Inferior parietal cortex (tissue), 1 donor: ENCODE measurements at regions not wholly inside any gene's neighbourhood (a gene's known extent, or its start where the extent isn't known, plus 50 kb on each side); places are given as distances from the start of the nearest gene placed in this dataset.
A peak's percentile ranks its signal among the peaks of the same experiment; 100 is the strongest.

Experiments used
- DNase-seq: peaks from one replicate; pipeline ENCODE4 v3.0.0-alpha.2; 2016; ENCODE audit errors: extremely low spot score

DNA sequence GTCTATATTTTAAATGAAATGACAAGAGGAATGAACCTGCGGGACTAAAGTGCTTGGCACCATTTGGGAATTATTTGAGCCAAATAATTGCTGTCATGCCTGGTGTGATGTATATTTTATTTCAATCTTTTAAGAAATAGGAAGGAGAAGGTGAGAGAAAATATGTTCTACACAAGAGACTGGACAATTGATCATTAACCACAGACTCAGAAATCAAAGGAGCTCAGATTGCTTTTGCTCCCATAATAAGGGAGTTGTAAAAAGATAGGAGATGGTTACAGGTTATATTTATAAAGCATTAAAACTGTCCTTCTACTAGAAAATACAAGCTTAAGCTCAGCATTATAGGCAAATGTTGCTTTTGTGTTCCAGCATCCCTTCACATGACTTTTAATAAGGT lies 515.2 kb upstream of the SULF2 start:
- no peak for DNase-seq

DNA sequence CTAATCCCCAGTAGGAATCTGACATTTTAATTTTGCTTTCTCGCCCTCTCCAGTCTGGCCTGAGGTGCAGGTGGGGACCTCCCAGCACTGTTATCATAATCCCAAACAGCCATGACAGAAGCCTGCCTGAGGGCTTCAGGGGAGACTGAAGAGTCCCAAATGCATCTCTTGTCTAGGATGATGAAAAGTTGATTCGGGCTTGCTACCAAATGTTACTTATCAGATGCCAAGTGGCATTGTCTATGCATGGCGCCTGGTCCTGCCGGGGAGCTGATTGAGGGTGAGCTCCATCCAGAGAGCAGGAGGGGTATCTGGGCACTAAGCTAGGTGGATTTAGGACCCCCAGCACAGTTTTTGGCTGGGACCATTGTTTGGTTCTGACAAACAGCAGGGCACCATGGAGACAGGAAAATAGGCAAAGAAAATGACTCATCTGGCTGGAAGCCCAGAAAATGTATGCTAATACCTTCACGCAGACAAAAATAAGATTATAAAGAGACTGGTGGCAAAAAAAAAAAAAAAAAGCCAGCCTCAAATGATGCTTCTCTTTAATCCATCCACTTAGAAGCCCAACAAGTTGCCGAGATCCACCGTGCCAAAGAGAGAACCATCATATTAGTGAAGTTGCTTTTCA lies 513.7 kb upstream of the SULF2 start:
- peak; percentile 53 for DNase-seq

DNA sequence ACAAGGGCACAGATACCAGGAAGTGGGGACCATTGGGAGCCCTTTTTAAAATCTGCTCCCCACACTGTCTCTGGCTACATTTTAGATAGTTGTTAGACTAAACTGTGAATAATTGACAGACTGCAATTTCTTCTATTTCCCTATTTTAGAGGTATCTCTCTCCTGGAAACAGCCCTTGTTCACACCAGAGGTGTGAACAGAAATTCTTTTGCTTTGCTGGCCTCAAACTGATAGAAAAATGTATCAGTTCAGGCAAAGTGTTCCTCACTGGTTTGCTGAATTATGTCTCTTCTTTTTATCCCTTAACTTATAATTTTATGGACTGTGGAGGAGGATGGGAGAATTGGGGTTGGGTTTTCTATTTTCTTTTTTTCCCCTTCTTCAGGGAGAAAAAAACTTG lies 513.2 kb upstream of the SULF2 start:
- DNase-seq: peak; percentile 34

DNA sequence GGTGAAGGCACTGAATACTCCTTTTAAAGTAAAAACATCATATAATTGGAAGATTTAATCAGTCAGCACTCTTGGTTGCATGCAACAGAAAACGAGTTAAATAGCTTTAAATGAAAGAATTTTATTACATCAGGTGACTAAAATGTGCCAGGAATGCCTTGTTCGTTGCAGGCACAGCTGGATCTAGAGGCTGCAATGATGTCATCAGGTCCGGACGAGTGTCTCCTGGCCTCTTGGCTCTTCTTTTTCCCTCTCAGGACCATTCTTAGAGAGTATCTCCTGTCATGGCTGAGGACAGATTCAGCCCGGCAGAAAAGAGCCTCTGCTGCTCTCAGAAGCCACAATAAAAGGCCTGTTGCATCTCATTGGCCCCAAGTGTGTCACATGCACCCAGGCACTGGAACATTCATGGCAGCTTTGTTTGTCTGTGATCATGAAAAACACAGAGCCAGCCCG lies 510.7 kb upstream of the SULF2 start:
- DNase-seq: peak; percentile 39

DNA sequence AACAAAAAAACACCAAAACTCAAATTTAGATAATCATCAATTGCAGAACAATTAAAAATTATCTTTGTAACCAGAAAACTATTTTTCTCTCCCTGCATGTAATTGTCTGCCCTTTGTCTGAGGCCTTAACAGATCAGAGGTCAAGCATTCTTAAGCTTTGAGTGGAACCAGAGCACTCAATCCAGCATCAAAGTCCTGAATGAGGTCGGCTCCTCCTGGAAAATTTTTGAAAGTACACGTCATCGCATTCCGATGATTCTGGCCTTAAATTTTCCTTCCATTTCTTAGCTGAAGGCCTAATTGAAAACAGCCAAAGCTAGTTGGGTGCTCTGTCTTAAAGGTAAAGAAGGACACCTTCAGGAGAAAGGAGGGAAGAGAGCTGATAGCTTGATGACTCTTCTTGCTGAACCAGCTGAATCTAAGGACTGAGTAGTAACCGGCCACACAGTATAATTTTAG lies 510.2 kb upstream of the SULF2 start:
- DNase-seq: no peak

DNA sequence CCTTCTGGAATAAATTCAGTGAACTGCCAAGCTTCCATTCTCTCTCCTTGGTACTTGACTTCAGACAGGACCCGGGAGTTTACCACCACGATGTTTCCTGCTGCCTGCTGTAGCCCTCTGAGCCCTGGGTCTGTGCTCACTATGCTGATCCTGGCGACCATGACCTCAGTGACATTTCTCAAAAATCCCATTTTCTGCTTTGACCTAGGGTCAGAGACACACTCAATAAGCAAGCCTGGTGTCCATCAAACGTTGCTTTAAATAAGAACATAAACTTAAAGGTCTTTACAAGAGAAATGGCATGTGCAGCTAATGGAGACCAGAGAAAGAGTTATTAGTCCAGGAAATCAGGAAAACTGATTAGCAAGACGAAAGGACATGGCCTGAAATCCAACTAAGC lies 509.7 kb upstream of the SULF2 start:
- DNase-seq: no peak

DNA sequence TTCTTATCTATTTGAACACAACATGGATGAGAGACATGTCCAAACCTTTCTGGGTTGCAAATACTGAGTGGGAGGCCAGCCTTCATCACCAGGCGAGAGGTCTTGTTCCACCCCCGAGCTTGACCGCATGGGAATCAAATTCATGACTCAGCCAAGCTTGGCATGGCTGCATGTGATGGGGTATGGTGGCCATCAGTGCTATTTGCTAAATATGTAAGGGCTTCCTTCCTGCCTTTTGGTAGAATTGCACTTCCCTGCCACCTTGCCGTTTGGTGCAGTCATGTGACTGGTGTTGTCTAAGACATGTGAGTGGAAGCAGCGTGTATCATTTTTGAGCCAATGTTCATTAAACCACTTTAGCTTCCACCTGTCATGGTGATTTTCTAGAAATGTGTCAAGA lies 508.9 kb upstream of the SULF2 start:
- DNase-seq: no peak

DNA sequence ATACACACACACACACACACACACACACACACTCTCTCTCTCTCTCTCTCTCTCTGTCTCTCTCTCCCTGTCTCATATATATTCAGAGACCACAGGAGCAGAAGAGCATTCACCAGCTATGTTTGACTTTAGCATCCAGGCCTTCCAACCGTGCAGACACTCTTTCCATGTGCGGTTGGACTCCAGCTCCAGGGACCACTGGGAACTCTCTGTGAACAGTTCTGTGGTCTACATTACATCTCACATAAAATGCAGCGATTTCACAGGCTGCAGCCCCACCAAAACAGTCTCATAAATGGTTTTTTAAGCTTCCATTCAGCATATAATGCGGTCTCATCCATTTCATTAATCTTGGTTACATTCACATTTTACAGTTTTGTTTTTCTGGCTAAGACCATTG lies 508.4 kb upstream of the SULF2 start:
- no peak for DNase-seq

DNA sequence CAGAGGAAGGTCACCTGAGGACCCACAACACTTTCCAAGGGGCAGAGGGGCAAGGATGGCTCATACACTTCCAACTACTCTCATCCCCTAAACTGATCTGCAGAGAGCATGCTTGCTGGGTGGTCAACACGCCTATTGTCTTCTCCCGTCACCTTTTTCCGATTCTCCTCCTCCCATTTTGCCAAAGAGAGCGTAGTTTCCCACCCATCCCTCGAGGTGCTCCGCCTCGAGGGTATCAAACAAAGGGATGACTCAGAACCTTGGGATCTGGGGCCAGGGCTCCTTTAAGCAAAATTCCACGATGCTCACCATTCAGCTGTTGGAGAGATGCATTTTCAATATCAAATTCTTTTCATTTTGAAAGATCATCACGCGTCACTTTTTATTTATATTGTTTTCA lies 507.5 kb upstream of the SULF2 start:
- no peak for DNase-seq

DNA sequence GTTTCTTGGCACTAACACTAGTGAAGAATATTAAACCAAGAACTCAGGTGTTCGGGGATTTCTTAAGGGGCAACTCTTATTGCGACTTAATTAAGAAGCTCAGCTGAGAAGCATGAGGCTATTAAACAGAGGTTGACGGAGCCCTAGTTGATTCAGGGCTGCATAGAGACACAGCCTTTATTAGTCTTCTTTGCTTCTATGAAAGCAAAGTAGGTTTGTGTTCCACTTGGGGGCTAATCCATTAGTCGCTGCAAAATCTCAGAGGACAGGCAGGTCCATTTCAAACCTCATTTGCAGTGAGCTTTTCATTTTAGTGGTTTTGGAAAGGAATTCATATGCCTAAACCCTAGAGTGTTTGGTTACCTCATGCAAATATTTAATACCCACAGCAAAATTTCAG lies 506.6 kb upstream of the SULF2 start:
- no peak for DNase-seq

DNA sequence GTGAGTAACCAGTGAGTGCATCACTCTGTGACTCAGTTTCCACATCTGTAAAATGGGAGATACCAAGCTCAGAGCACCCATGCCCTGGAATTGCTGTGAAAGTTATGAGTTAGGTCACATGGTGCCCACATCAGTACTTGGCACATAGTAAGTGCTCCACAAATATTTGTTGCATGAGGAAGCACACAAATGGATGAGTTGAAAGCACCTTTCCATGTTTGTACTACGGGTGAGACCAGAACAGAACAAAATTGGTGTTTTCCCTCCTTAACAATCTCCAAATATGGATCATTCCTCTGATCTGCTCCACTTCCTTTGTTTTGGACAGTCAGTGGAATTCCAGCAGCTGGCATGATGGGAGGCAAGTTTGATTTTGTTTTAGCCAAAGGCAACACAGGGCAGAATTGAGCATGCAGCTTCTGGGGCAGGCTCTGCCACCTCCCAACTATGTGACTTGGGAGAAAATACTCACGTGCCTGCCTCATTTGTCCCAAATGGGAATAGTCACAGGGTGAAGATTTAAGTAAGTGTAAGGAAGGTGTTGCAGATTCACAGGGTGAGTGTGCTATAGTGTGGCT lies 503.7 kb upstream of the SULF2 start:
- DNase-seq: no peak

DNA sequence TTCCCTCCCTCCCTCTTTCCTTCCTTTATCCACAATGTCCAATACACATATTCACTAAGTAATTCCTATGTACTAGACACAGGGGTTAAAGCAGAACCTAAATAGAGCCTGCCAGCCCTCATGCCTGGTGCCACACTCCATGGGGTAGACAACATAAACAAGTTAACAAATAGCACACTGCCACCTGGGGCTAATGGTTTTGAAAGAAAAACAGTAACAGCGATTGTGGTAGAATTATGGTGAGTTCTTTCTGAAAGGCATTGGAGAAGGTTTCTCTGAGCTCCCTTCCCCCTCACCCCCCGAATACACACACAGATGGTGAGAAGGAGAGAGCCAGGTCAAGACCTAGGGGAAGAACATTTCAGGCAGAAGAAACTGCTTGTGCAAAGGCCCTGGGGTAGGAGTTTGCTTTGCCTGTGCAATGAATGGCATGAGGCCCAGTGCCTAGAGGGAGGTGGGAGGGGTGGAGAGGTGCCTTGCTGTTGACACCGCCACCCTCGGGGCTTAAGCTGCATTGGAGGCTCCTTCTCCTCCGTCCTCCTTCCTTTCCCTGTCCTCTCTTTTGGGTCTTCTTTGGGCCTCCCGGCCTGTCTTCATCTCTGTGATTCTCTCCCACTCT lies 502.4 kb upstream of the SULF2 start:
- DNase-seq: no peak

DNA sequence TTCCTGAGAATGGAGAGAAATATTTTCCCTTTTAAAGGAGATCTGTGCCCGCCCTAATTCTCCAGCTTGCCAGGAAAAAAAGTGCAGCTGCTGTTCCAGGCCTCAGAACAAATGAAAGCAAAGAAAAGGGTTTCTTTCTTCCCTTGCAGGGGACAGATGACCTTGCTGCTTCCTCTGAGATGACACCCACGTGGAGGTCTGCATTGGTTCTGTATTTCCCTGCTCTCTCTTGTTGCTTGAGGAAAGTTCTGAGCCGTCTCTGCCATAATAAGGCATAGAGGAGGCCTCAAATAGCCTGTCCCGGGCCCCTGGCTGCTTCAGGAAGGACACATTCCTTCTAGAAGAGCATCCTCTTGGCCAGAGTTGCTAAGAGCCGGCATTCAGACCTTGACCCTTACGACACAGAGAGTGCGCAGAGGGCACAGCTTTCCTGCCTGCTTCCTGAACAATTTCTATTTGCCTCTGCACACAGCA lies 501.8 kb upstream of the SULF2 start:
- DNase-seq: peak; percentile 8

DNA sequence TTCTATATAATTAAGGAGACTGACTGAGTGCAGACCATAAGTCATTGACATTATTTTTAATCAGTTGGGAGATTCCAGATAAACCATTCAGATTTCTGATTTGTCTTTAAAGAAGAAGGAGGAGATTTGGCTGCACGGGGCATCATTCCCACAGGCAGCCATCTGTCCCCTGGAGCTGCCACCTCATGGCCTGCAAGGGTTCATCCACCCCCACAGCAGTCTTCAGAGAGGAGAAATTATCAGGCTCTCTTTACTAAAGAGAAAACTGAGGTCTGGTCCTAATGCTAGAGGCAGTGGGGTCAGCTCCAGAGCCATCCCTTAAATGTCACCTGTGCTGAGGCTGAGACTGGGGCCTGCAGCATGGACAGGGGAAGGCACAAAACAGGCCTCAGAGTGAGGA lies 501.3 kb upstream of the SULF2 start:
- no peak for DNase-seq

DNA sequence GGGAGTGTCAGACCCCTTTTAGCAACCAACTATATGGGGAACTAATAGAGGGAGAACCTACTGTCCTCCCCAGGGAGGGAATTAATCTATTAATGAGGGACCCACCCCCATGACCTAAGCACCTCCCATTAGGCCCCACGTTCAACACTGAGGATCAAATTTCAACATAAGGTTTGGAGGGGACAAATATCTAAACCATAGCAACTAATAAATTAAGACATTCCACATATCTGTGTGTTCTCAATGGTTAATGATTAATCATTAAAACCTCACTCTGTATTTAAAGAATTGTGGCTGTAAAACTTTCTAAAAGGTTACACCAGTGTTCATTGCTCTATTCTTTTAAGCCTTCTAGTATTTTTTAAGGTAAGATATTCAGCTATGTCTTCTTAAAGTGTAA lies 500.4 kb upstream of the SULF2 start:
- DNase-seq: no peak

DNA sequence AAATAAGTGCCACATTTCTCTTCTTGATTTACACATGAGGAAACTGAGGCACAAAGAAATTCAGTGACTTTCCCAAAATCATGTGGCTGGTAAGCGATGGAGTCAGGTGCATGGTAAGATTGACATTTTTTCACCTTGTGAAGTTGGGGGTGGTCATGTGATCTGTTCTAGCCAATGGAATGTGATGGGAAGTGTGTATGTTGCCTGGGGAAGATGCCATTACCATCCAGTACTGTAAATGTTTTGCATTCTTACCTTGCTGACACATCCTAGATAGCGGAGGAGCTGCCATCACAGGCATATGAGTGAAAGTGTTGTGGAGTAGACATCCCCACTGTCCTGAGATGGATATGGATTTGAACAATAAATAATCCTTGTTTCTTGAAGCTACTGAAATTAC lies 499.6 kb upstream of the SULF2 start:
- no peak for DNase-seq

DNA sequence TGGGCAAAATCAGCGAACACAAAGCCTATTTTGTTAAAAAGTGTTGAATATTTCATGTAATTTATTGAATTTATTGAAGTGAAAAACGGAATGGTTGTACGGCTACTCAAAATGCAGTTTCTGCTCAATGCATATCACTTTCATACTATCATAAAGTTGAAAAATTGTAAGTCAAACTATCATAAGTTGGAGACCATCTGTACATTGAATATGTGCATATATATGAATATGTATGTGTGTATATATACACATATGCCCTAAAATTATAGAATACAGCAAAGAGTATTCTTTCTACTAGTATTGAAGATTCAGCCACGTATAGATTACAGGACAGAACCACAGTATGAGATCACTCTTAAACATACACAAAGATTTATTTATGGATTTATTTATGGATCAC lies 499.0 kb upstream of the SULF2 start:
- DNase-seq: no peak

DNA sequence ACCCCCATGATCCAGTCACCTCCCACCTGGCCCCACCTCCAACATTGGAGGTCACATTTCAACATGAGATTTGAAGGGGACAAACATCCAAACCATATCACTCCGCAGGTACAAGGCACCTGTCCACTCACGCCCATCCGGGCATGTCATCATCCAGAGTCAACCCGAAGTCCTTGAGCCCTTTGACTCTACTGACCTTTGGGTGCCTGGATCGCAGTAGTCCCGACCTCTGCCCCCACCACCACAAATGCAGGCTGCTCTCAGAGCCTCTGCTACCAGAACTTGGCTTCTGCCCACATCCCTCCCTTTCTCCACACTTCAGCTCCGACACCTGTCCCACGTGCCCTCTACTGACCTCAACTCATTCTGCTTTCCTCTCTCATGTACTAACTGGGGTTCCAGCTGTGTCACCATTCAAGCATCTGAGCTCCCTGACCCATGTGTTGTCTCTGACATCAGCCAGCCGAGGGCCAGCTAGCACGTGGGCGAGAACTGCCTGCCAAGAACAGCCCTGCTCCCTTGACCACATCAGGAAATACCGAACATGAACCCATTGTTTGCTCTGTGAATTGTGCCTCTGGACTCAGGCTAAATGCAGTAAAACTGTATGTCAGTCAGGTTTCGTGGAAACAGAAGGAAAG lies 498.3 kb upstream of the SULF2 start:
- peak; percentile 76 for DNase-seq

DNA sequence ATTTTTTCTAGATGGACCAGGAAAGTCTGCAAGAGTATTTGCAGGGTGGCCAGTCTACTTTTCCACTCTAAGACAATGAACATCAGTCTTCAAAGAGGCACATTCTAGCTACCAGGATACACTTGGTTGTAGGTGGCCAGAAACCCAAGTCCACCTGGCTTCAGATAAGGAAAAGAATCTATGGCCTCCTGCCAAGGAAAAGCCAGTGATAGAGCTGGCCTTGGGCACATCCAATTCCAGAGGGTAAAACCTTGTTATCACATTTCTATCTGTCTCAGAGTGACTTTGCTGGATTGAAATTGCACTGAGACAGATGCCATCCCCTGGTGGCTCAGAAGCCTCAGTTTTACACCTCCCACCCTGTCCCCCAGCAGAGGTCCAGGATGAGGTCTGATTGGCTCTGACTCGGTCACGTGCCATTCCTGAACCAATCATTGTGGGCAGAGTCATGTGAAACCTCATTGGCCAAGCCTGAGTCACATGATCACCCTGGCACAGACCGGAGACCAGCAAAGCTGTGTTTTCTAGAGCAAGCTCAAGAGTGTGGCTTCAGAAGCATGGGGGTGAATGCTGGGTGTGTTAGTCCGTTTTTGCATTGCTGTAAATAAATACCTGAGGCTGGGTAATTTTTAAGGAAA lies 497.4 kb upstream of the SULF2 start:
- DNase-seq: no peak

DNA sequence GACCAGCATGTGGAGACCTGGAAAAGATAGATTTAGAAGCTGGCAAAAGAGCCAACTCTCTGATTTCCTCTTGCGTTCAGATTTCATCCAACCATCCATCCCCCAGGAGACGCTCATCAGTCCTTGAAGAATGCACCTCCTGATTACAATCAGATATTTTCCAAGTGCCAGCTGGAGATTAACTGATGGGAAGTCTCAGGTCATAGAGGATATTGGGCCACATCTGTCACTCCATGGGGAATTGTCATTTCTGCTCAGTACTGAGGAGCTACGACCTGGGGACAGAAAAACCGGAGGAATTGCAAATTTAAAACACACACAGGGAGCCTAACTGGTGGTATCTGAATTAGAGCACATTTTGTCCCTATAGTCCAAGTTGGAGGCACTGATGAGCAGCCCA lies 496.2 kb upstream of the SULF2 start:
- DNase-seq: no peak

DNA sequence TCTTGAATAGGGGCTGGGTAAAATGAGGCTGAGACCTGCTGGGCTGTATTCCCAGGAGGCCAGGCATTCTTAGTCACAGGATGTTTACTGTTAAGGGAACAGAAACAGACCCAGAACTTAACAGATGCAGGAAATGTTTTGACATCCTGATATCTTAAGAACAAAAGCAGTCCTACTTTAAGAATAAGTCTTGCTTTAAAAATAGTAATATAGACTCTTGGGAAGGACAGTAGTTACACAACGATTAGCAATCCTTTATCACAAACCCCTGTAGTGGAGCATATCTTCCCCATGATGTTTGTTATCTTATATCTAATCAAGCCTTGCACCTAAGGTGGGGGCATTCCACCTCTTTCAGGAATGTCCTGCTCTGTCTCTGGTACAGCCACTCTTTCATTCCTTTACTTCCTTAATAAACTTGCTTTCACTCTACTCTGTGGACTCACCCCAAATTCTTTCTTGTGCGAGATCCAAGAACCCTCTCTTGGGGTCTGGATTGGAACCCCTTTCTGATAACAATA lies 493.7 kb upstream of the SULF2 start:
- DNase-seq: no peak

DNA sequence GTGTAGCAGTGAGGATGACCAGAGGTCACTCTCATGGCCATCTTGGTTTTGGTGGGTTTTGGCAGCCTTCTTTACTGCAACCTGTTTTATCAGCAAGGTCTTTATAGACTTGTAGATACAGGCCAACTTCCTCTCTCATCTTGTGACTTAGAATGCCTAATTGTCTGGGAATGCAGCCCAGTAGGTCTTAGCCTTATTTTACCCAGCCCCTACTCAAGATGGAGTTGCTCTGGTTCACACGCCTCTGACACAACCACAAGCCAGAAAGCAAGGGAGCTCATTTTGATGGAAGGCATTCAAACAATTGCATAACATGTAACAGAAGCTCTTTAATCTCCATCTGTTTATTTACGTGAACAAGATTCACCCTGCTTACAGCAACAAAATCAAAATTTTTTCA lies 492.0 kb upstream of the SULF2 start:
- no peak for DNase-seq
